ENCODE measurements at regions not wholly inside any gene's neighbourhood (a gene's known extent, or its start where the extent isn't known, plus 50 kb on each side); places are given as distances from the start of the nearest gene placed in this dataset.

GRCh38 chr2:65991381-65992197, 443.3 kb upstream of the MEIS1 start:
- no peaks in the 10 kb centered on the region for H3K9me1 ChIP-seq (ENCODE audit: insufficient read depth, low read length)
- no peak overlapping the region for H3K18ac ChIP-seq (ENCODE audit: low read depth, low read length)
- ChIA-PET POLR2A (ENCODE audit: unreplicated experiment) (no interaction called here), CTCF (interaction anchor here (0.6 to 0.7 kb wide), 2 partner anchors 351 to 1618 kb away, joined by 3 read pairs; no protein-coding TSS in a partner anchor)
- no peak overlapping the region for H3K4ac ChIP-seq (ENCODE audit: low read depth, low read length)
- H3K4me2 ChIP-seq (ENCODE audit: low read depth, low read length) = no peak overlapping the region
- no peak overlapping the region for H2BK120ac ChIP-seq (ENCODE audit: low read depth, low read length)
- intact Hi-C loops (cut with micrococcal nuclease) = no loop called here
- in situ Hi-C loops (cut with MboI; ENCODE audit: low sequenced_read_pairs) = no loop called here
- no peaks in the 10 kb centered on the region for H4K20me1 ChIP-seq (ENCODE audit: insufficient read depth, low read length)
- no peaks in the 10 kb centered on the region for H3K4me1 ChIP-seq (ENCODE audit: control insufficient read depth, insufficient read depth, low read length)
- H2AK9ac ChIP-seq (replicated peaks; ENCODE audit: low read depth, low read length, poor library complexity) = no peak overlapping the region
- H2BK15ac ChIP-seq (ENCODE audit: low read depth, low read length) = no peak overlapping the region
- no peak overlapping the region for H3K23ac ChIP-seq (ENCODE audit: low read depth, low read length)
- no TSS peak for BruUV-seq (replicated peaks)
- no peak overlapping the region for H4K5ac ChIP-seq (ENCODE audit: low read depth, low read length)
- H3K14ac ChIP-seq (replicated peaks; ENCODE audit: low read depth, low read length) = no peak overlapping the region
- no peak overlapping the region for H3K56ac ChIP-seq (ENCODE audit: extremely low read depth, insufficient read depth, low read length)
- H3K36me3 ChIP-seq (ENCODE audit: control insufficient read depth, insufficient read depth, low read length) = no peaks in the 10 kb centered on the region
- TF ChIP-seq CHD1 (IDR thresholded peaks at IDR 0.05; ENCODE audit: low read depth, low read length) (no peak), CTCF (conservative IDR thresholded peaks at IDR 0.05; ENCODE audit: low read depth, low read length) (no peak), RCOR1 (IDR thresholded peaks at IDR 0.05; ENCODE audit: insufficient replicate concordance, low read length) (no peak), SMC3 (IDR thresholded peaks at IDR 0.05; ENCODE audit: low read depth, low read length) (no peak), NFE2L2 (IDR thresholded peaks at IDR 0.05; ENCODE audit: low read depth, low read length) (no peak), RAD21 (IDR thresholded peaks at IDR 0.05; ENCODE audit: low read length) (no peak), BHLHE40 (IDR thresholded peaks at IDR 0.05; ENCODE audit: low read depth, low read length) (no peak), RFX5 (IDR thresholded peaks at IDR 0.05; ENCODE audit: low read depth, low read length) (no peak), ELK1 (IDR thresholded peaks at IDR 0.05; ENCODE audit: borderline replicate concordance, low read depth, low read length) (no peak), POLR2A (IDR thresholded peaks at IDR 0.05; ENCODE audit: low read depth, low read length) (no peak), MXI1 (IDR thresholded peaks at IDR 0.05; ENCODE audit: borderline replicate concordance, low read depth, low read length) (no peak), FOS (IDR thresholded peaks at IDR 0.05; ENCODE audit: low read depth, low read length) (no peak), CEBPB (IDR thresholded peaks at IDR 0.05; ENCODE audit: low read depth, low read length) (no peak), USF2 (IDR thresholded peaks at IDR 0.05; ENCODE audit: low read depth, low read length) (no peak)
- no peak for DNase-seq
- H4K91ac ChIP-seq (ENCODE audit: insufficient read depth, low read depth, low read length) = no peak overlapping the region
- no peak overlapping the region for H4K8ac ChIP-seq (ENCODE audit: low read depth in 2 of 2, low read length in 2 of 2)
- H3K27me3 ChIP-seq (ENCODE audit: control insufficient read depth, insufficient read depth, low read length) = peaks cover 2% of the 10 kb centered on the region; the same call in 1 of the 2 replicates
- no peak for ATAC-seq (ENCODE audit: low read depth)
- no peak overlapping the region for H2AK5ac ChIP-seq (ENCODE audit: low read depth, low read length)
- no peaks in the 10 kb centered on the region for H3K9me3 ChIP-seq (ENCODE audit: control insufficient read depth, insufficient read depth, low read length)
- no peaks in the 10 kb centered on the region for H3K79me1 ChIP-seq (ENCODE audit: low read depth in 1 of 2, low read length in 2 of 2)
- H2BK20ac ChIP-seq (ENCODE audit: low read depth, low read length) = no peak overlapping the region
- WGBS, 2 experiments (ENCODE audit: extremely low coverage in 2 of 2, insufficient read length in 1 of 2) = no CpG with 5 or more reads among the region's 9 CpGs
- H2BK5ac ChIP-seq (ENCODE audit: low read depth, low read length, poor library complexity, severe bottlenecking) = no peak overlapping the region
- H3K4me3 ChIP-seq (ENCODE audit: insufficient read depth, low read depth, low read length) = no peak overlapping the region
- H2AFZ ChIP-seq (replicated peaks; ENCODE audit: low read length, poor library complexity) = no peak overlapping the region
- no peak overlapping the region for H3K9ac ChIP-seq (ENCODE audit: low read depth, low read length)
- H3K27ac ChIP-seq (ENCODE audit: insufficient read depth, low read length) = no peak overlapping the region
- dilution Hi-C loops (cut with HindIII; ENCODE audit: low sequenced_read_pairs, unreplicated experiment) = no loop called here

Measured in IMR-90 (cell line).